ENCODE measurements at regions not wholly inside any gene's neighbourhood (a gene's known extent, or its start where the extent isn't known, plus 50 kb on each side); places are given as distances from the start of the nearest gene placed in this dataset.

DNA sequence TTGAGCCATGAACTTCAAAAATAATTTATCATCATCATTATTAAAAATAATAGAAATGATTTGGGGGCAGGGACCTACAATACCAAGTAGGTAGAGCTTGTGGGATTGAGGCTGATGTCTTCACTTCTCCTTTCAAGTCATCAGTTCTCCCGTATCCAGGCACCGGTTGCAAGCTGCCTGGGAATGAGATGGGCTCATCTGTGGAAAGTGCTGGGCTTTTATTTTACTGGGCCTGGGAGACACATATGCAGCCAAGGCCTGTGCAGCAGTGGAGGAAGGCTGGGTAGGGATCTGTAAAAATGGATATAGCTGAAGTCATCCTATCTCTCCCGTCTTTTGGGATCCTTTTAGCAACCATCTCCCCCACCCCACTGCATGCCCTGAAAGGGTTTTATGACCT, 284.1 kb upstream of the CLINT1 start:
- H3K4me1 ChIP-seq (ENCODE audit: control insufficient read depth, extremely low read depth, insufficient read depth, low read length), result no peaks in the 10 kb centered on the region
- dilution Hi-C loops (cut with MboI; ENCODE audit: extremely low pct_ligation_motif_present, low sequenced_read_pairs), result no loop called here
- no peaks in the 10 kb centered on the region for H3K27me3 ChIP-seq (ENCODE audit: control insufficient read depth, extremely low read depth, insufficient read depth, low read length)
- no peak for TF ChIP-seq EZH2 (IDR thresholded peaks at IDR 0.05; ENCODE audit: low read length)
- no peak for TF ChIP-seq CTCF (optimal IDR thresholded peaks at IDR 0.05 in 1 of 3, IDR thresholded peaks at IDR 0.05 in 1 of 3, conservative IDR thresholded peaks at IDR 0.05 in 1 of 3; ENCODE audit: extremely low read depth in 1 of 3, insufficient read depth in 2 of 3, low read length in 3 of 3)
- H3K4me2 ChIP-seq (ENCODE audit: control insufficient read depth, extremely low read depth, insufficient read depth, low read depth, low read length), result no peak overlapping the region
- H3K4me3 ChIP-seq (ENCODE audit: control insufficient read depth in 2 of 3, extremely low read depth in 1 of 3, insufficient read depth in 2 of 3, low read depth in 1 of 3, low read length in 3 of 3), result no peak overlapping the region
- H3K9ac ChIP-seq (ENCODE audit: control insufficient read depth, extremely low read depth, insufficient read depth, low read length), result no peak overlapping the region
- no peaks in the 10 kb centered on the region for H3K79me2 ChIP-seq (ENCODE audit: control insufficient read depth, insufficient read depth, low read length)
- no peak overlapping the region for H3K27ac ChIP-seq (ENCODE audit: control insufficient read depth, insufficient read depth, low read length)
- no peak overlapping the region for H2AFZ ChIP-seq (ENCODE audit: control insufficient read depth, low read length)
- no peak for FAIRE-seq
- H3K9me1 ChIP-seq (ENCODE audit: control insufficient read depth, extremely low read depth, insufficient read depth, low read length), result no peaks in the 10 kb centered on the region
- DNase-seq (ENCODE audit: low read depth, low spot score), result no peak
- no peaks in the 10 kb centered on the region for H3K36me3 ChIP-seq (ENCODE audit: control insufficient read depth in 2 of 2, extremely low read depth in 1 of 2, insufficient read depth in 2 of 2, low read length in 2 of 2)
- no peaks in the 10 kb centered on the region for H3K9me3 ChIP-seq (ENCODE audit: control insufficient read depth, low read depth, low read length)
- H4K20me1 ChIP-seq (ENCODE audit: control insufficient read depth, extremely low read depth, insufficient read depth, low read length), result no peaks in the 10 kb centered on the region

- dilution Hi-C loops (cut with MboI; ENCODE audit: extremely low pct_ligation_motif_present, low sequenced_read_pairs), result no loop called here
Measured at GRCh38 chr5:158142156-158142555, 283.2 kb upstream of the CLINT1 start.

More at GRCh38 chr5:158142156-158142555, 283.2 kb upstream of the CLINT1 start:
- no peaks in the 10 kb centered on the region for H3K4me1 ChIP-seq (ENCODE audit: control insufficient read depth, extremely low read depth, insufficient read depth, low read length)
- no peaks in the 10 kb centered on the region for H3K9me1 ChIP-seq (ENCODE audit: control insufficient read depth, extremely low read depth, insufficient read depth, low read length)
- TF ChIP-seq EZH2 (IDR thresholded peaks at IDR 0.05; ENCODE audit: low read length) (no peak), CTCF (optimal IDR thresholded peaks at IDR 0.05 in 1 of 3, IDR thresholded peaks at IDR 0.05 in 1 of 3, conservative IDR thresholded peaks at IDR 0.05 in 1 of 3; ENCODE audit: extremely low read depth in 1 of 3, insufficient read depth in 2 of 3, low read length in 3 of 3) (no peak)
- FAIRE-seq, result no peak
- H3K79me2 ChIP-seq (ENCODE audit: control insufficient read depth, insufficient read depth, low read length), result no peaks in the 10 kb centered on the region
- no peak overlapping the region for H3K9ac ChIP-seq (ENCODE audit: control insufficient read depth, extremely low read depth, insufficient read depth, low read length)
- H2AFZ ChIP-seq (ENCODE audit: control insufficient read depth, low read length), result no peak overlapping the region
- no peaks in the 10 kb centered on the region for H4K20me1 ChIP-seq (ENCODE audit: control insufficient read depth, extremely low read depth, insufficient read depth, low read length)
- H3K4me3 ChIP-seq (ENCODE audit: control insufficient read depth in 2 of 3, extremely low read depth in 1 of 3, insufficient read depth in 2 of 3, low read depth in 1 of 3, low read length in 3 of 3), result no peak overlapping the region
- H3K4me2 ChIP-seq (ENCODE audit: control insufficient read depth, extremely low read depth, insufficient read depth, low read depth, low read length), result no peak overlapping the region
- no peaks in the 10 kb centered on the region for H3K9me3 ChIP-seq (ENCODE audit: control insufficient read depth, low read depth, low read length)
- no peak for DNase-seq (ENCODE audit: low read depth, low spot score)
- no peak overlapping the region for H3K27ac ChIP-seq (ENCODE audit: control insufficient read depth, insufficient read depth, low read length)
- no peaks in the 10 kb centered on the region for H3K36me3 ChIP-seq (ENCODE audit: control insufficient read depth in 2 of 2, extremely low read depth in 1 of 2, insufficient read depth in 2 of 2, low read length in 2 of 2)
- H3K27me3 ChIP-seq (ENCODE audit: control insufficient read depth, extremely low read depth, insufficient read depth, low read length), result no peaks in the 10 kb centered on the region

Data from keratinocyte (primary cell).